GM12878 (cell line): ENCODE measurements at regions not wholly inside any gene's neighbourhood (a gene's known extent, or its start where the extent isn't known, plus 50 kb on each side); places are given as distances from the start of the nearest gene placed in this dataset.

Source experiments
- ATAC-seq: fragments of 200-7000 bp; cut with Tn5 transposase; 3 replicates; pipeline ENCODE4 v1.9.1; 2020; ENCODE audit warnings: mild to moderate bottlenecking, moderate library complexity
- BruUV-seq: library from RNA; stranded (reverse); fragments of 400-500 nt; replicated peaks from 2 replicates; lab custom pipeline; 2021; lab: Mats Ljungman, UMichigan
- CTCF ChIA-PET: fragments of 300-600 bp; sonication (Branson Sonifier 250); formaldehyde crosslinking; extraction: SDS; loops from one replicate; lab custom pipeline; 2021; ENCODE audit warnings: inconsistent platforms; lab: Yijun Ruan, JAX
- POLR2A ChIA-PET: fragments of 350-600 bp; formaldehyde crosslinking; extraction: SDS; loops from one replicate; lab custom pipeline; 2021; ENCODE audit warnings: inconsistent platforms; lab: Charles Lee
- RAD21 ChIA-PET: fragments of 300-600 bp; sonication (Branson Sonifier 250); formaldehyde crosslinking; loops from one replicate; lab custom pipeline; 2023; ENCODE audit warnings: antibody characterized with exemption; ENCODE audit not compliant: unreplicated experiment; lab: Charles Lee
- SMC1A ChIA-PET: fragments of 300-600 bp; sonication (Branson Sonifier 250); formaldehyde crosslinking; loops from one replicate; lab custom pipeline; 2023; ENCODE audit not compliant: unreplicated experiment, uncharacterized antibody; lab: Charles Lee
- DNase-seq: peaks from one replicate; pipeline ENCODE4 v3.0.0-alpha.2; 2011; ENCODE audit warnings: low read depth, low spot score
- FAIRE-seq: peaks from 3 replicates; lab custom pipeline; 2011; peaks lifted over from hg19 to GRCh38; lab: Jason Lieb, UNC
- H2AFZ ChIP-seq: 2 replicates; pipeline ENCODE4 v1.6.0; 2011; ENCODE audit warnings: low read depth, low read length, control low read depth; ENCODE audit not compliant: control insufficient read depth
- H3K27ac ChIP-seq: 2 replicates; pipeline ENCODE4 v1.5.1; 2011; ENCODE audit warnings: control low read depth; ENCODE audit not compliant: control insufficient read depth, insufficient read depth
- H3K27me3 ChIP-seq, 2 experiments: replicated peaks in 1 of 2; 2 replicates each; pipeline versions ENCODE4 v1.6.0 to v1.6.1; 2011; ENCODE audit warnings: low read length in 1 of 2; ENCODE audit not compliant: control insufficient read depth in 2 of 2, insufficient read depth in 2 of 2
- H3K36me3 ChIP-seq, 2 experiments: 2 replicates each; pipeline ENCODE4 v1.5.1; 2011; ENCODE audit warnings: low read length in 1 of 2; ENCODE audit not compliant: control insufficient read depth in 2 of 2, insufficient read depth in 2 of 2
- H3K4me1 ChIP-seq: 2 replicates; pipeline ENCODE4 v1.6.1; 2011; ENCODE audit warnings: mild to moderate bottlenecking, low read length, moderate library complexity, mixed read lengths; ENCODE audit not compliant: control insufficient read depth, insufficient read depth
- H3K4me2 ChIP-seq: 2 replicates; pipeline ENCODE4 v1.6.0; 2011; ENCODE audit warnings: control low read depth; ENCODE audit not compliant: control insufficient read depth, insufficient read depth
- H3K4me3 ChIP-seq: fragments of 200-600 bp; sonication (generic); 2 replicates; pipeline ENCODE4 v1.5.1; 2016
- H3K79me2 ChIP-seq: 2 replicates; pipeline ENCODE4 v1.6.0; 2011; ENCODE audit warnings: low read length; ENCODE audit not compliant: control insufficient read depth, insufficient read depth
- H3K9ac ChIP-seq: 2 replicates; pipeline ENCODE4 v1.8.0; 2011; ENCODE audit warnings: low read length, control low read depth, mixed read lengths; ENCODE audit not compliant: control insufficient read depth, insufficient read depth
- H3K9me3 ChIP-seq: replicated peaks from 3 replicates; pipeline ENCODE4 v1.5.1; 2011; ENCODE audit warnings: mild to moderate bottlenecking, low read length; ENCODE audit not compliant: control insufficient read depth, insufficient read depth
- H4K20me1 ChIP-seq: 2 replicates; pipeline ENCODE4 v1.6.0; 2011; ENCODE audit not compliant: control insufficient read depth, insufficient read depth
- ATF3 ChIP-seq: IDR thresholded peaks from 2 replicates; pipeline ENCODE4 v1.6.1; 2011; ENCODE audit warnings: low read depth, mild to moderate bottlenecking, low read length, moderate library complexity, borderline replicate concordance; ENCODE audit errors: extremely low read depth
- CTCF ChIP-seq, 3 experiments: IDR thresholded peaks in 2 of 3; conservative IDR thresholded peaks in 1 of 3; 2 replicates each; pipeline ENCODE4 v1.5.1; 2011; ENCODE audit warnings: low read depth in 3 of 3, low read length in 3 of 3, mild to moderate bottlenecking in 3 of 3, control low read depth in 2 of 3, moderate library complexity in 2 of 3, inconsistent platforms in 1 of 3, mixed read lengths in 1 of 3; ENCODE audit not compliant: control insufficient read depth in 2 of 3, insufficient read depth in 1 of 3; ENCODE audit errors: extremely low read depth in 1 of 3
- HDAC2 ChIP-seq: fragments of 200-600 bp; sonication (generic); IDR thresholded peaks from 2 replicates; pipeline ENCODE4 v1.6.1; 2017
- PKNOX1 ChIP-seq: fragments of 450-650 bp; IDR thresholded peaks from 2 replicates; pipeline ENCODE4 v1.6.1; 2016; ENCODE audit warnings: mild to moderate bottlenecking
- RBBP5 ChIP-seq: fragments of 200-600 bp; sonication (generic); conservative IDR thresholded peaks from 2 replicates; pipeline ENCODE4 v1.6.1; 2016
- SIX5 ChIP-seq: IDR thresholded peaks from 2 replicates; pipeline ENCODE4 v1.6.1; 2011; ENCODE audit warnings: mild to moderate bottlenecking, low read depth, low read length, moderate library complexity; ENCODE audit not compliant: severe bottlenecking
- SMC3 ChIP-seq: IDR thresholded peaks from 2 replicates; pipeline ENCODE4 v1.6.1; 2011; ENCODE audit warnings: low read length, improper control_type of control experiment, borderline replicate concordance
- SP1 ChIP-seq: IDR thresholded peaks from one replicate; pipeline ENCODE4 v1.6.1; 2011; ENCODE audit warnings: low read depth, low read length
- WGBS: methylation state at CpG from one replicate; pipeline ENCODE4 v1.1.6; 2016; ENCODE audit warnings: low lambda C conversion rate; ENCODE audit not compliant: insufficient replicate concordance, insufficient coverage; ENCODE audit errors: missing lambda C conversion rate; 5-methylcytosine and 5-hydroxymethylcytosine counted together
- in situ Hi-C: fragments of 300-500 bp; cut with MboI; formaldehyde crosslinking; loops from 9 replicates; pipeline ENCODE4 v1.14.3; 2018; ENCODE audit warnings: mixed read lengths
- intact Hi-C: fragments of 100-400 bp; cut with micrococcal nuclease; formaldehyde crosslinking; loops from one replicate; pipeline ENCODE4 v1.14.2; 2022; ENCODE audit not compliant: unreplicated experiment

- ChIA-PET CTCF (no interaction called here), SMC1A (interaction anchor here (1.1 to 2.2 kb wide), 3 partner anchors 12 to 57 kb away, joined by 3 to 28 read pairs (median 7); no protein-coding TSS in a partner anchor), POLR2A (interaction anchor here (2.7 kb wide), 1 partner anchor 11 kb away, joined by 16 read pairs; no protein-coding TSS in a partner anchor), RAD21 (no interaction called here)
- Histone ChIP-seq H3K27ac (no peak overlapping the region), H3K4me3 (no peak overlapping the region), H4K20me1 (no peaks in the 10 kb centered on the region), H3K27me3 (peaks cover 0 to 1% of the 10 kb centered on the region in 2 experiments; a peak in 1 of 4 replicates), H3K9ac (no peak overlapping the region), H3K4me1 (peaks cover 14% of the 10 kb centered on the region), H3K79me2 (no peaks in the 10 kb centered on the region), H3K4me2 (no peak overlapping the region), H2AFZ (no peak overlapping the region), H3K36me3 (no peaks in the 10 kb centered on the region), H3K9me3 (no peaks in the 10 kb centered on the region)
- no peak for DNase-seq
- FAIRE-seq: no peak
- TF ChIP-seq RBBP5: no peak
- no TSS peak for BruUV-seq
- intact Hi-C loops: no loop called here
- in situ Hi-C loops: no loop called here
- no peak for ATAC-seq
- 58% methylated on average over 9 of the region's 9 CpGs for WGBS
Observed at GRCh38 chr17:27986805-27987684, 55.4 kb upstream of the NLK start.

- H3K79me2 ChIP-seq: no peaks in the 10 kb centered on the region
- CTCF ChIA-PET: no interaction called here
- POLR2A ChIA-PET: no interaction called here
- no peaks in the 10 kb centered on the region for H4K20me1 ChIP-seq
- ATAC-seq (no peak), DNase-seq (no peak), FAIRE-seq (no peak)
- SMC1A ChIA-PET: no interaction called here
- no peak overlapping the region for H3K27ac ChIP-seq
- no TSS peak for BruUV-seq
- TF ChIP-seq PKNOX1: no peak
- TF ChIP-seq ATF3: no peak
- no peak for TF ChIP-seq RBBP5
- TF ChIP-seq SMC3: no peak
- no peak for TF ChIP-seq SIX5
- no peak for TF ChIP-seq HDAC2
- TF ChIP-seq CTCF (IDR thresholded peaks at IDR 0.05 in 2 of 3, conservative IDR thresholded peaks at IDR 0.05 in 1 of 3; ENCODE audit: control insufficient read depth in 2 of 3, extremely low read depth in 1 of 3, insufficient read depth in 1 of 3, low read depth in 3 of 3, low read length in 3 of 3): no peak
- no peak for TF ChIP-seq SP1
- 35% methylated on average over 3 of the region's 3 CpGs for WGBS
- no peak overlapping the region for H2AFZ ChIP-seq
- no peaks in the 10 kb centered on the region for H3K36me3 ChIP-seq
- peaks cover 0 to 1% of the 10 kb centered on the region in 2 experiments; a peak in 1 of 4 replicates for H3K27me3 ChIP-seq
- no peak overlapping the region for H3K4me3 ChIP-seq
- RAD21 ChIA-PET: no interaction called here
- no peak overlapping the region for H3K4me2 ChIP-seq
- intact Hi-C loops (no loop called here), in situ Hi-C loops (no loop called here)
- H3K9ac ChIP-seq: no peak overlapping the region
- H3K9me3 ChIP-seq: no peaks in the 10 kb centered on the region
- peaks cover 14% of the 10 kb centered on the region for H3K4me1 ChIP-seq
Observed at GRCh38 chr17:27989046-27989445, 53.4 kb upstream of the NLK start.
